ENCODE measurements at regions not wholly inside any gene's neighbourhood (a gene's known extent, or its start where the extent isn't known, plus 50 kb on each side); places are given as distances from the start of the nearest gene placed in this dataset.
"Not testable (repeated sequence)": the region's sequence is repeated elsewhere in the genome, so short reads cannot be mapped to it uniquely, and the experiment has no call there.

DNA sequence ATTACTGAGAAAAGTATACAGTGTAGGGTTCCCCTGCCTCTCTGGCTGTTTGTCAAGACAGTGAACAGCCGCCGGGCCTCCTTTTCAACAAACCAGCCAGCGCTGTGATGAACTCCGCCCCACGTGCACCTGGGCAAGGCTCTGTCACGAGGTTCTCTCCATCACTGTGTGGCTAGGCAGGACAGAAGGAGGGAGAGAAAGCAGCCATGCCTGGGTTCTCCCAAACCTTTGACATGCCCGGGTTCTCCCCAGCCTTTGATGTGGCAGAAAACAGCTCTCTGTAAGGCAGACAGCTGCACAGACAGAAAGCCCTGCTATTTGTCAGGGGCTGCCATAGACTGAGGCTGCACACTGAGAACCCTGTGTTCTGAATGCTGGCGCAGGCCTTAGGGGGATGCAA, 101.4 kb upstream of the TRPM1 start:
- no peak for DNase-seq (ENCODE audit: low read depth)
- TF ChIP-seq, protein P1, sequence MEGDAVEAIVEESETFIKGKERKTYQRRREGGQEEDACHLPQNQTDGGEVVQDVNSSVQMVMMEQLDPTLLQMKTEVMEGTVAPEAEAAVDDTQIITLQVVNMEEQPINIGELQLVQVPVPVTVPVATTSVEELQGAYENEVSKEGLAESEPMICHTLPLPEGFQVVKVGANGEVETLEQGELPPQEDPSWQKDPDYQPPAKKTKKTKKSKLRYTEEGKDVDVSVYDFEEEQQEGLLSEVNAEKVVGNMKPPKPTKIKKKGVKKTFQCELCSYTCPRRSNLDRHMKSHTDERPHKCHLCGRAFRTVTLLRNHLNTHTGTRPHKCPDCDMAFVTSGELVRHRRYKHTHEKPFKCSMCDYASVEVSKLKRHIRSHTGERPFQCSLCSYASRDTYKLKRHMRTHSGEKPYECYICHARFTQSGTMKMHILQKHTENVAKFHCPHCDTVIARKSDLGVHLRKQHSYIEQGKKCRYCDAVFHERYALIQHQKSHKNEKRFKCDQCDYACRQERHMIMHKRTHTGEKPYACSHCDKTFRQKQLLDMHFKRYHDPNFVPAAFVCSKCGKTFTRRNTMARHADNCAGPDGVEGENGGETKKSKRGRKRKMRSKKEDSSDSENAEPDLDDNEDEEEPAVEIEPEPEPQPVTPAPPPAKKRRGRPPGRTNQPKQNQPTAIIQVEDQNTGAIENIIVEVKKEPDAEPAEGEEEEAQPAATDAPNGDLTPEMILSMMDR (conservative IDR thresholded peaks at IDR 0.05; ENCODE audit: low read length) = no peak
- H3K4me3 ChIP-seq (ENCODE audit: low read length) = no peak overlapping the region

DNA sequence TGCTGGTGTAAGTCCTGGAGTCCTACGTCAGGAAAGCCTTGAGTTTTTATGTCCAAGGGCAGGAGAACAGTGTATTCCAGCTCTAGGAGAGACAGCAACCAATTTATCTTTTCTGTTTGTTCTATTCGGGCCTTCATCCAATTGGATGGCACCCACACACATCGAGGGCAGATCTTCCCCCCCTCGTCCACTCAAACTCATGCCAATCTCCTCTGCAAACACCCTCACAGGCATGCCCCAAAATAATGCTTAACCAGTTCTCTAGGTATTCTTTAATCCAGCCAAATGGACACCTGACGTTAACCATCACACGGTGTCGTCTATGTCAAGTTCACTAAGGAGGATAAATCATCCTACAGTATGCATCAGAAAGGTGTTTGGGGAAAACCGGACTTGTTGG, 102.5 kb upstream of the TRPM1 start:
- no peak for DNase-seq (ENCODE audit: low read depth)
- TF ChIP-seq, protein P1 (conservative IDR thresholded peaks at IDR 0.05; ENCODE audit: low read length) = no peak

DNA sequence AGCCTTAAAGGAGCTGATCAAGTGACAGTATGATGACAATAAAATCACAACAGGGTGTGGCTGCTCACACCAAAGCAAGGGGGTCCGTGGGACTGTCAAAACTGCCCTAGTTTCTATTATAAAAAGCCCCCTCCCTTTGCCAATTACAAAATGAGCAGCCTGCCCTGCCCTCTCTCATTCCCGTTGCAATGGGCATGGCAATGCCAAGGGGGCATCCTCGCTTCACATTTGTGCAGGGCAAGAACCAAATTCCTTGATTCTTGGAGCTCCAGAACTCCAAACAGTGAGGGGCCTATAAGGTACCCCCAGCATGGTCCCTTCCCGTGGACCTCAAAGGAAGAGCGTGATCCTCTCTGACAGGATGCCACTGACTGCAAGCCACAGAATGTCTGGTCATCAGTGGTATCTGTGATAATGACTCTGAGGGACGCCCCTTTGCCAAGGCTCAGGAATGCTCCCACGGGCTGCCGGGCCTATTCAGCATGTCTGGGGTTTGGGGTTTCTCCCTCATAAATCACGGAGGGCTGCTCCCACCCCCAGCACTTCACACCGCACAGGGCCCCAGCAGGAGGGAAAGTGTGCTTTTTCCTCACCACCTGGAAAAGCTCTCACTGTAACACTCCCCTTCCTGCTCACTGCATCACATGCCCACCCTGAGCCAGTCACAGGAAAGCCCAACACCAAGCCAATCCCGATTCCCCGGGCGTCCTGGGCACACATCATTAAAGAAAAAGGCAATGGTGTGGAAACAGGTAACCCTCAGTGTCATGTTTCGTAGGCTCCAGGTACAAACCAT, 105.1 kb upstream of the TRPM1 start:
- DNase-seq (ENCODE audit: low read depth) = no peak
- TF ChIP-seq, protein P1 (conservative IDR thresholded peaks at IDR 0.05; ENCODE audit: low read length) = no peak
- H3K4me3 ChIP-seq (ENCODE audit: low read length) = no peak overlapping the region

More for the DNA sequence above, 102.5 kb upstream of the TRPM1 start:
- H3K4me3 ChIP-seq (ENCODE audit: low read length) = no peak overlapping the region

DNA sequence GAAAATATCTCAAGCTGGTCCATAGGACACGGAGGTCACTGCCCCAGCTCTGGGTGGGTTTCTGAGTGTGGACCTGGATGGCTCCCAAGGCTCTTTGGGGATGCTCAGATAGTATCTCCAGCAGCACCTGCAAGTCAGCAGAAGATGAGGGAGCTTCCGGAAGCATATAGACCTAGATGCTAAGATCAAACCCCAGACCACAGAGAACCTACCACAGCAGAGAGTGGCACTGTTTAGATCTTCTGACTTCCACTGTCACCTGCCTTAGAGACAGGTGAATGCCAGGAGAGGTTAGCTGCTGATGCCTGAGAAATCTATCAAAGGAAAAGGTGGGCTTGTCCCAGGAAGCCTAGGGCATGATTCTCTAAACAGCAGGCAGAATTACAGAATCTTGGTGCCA, 105.7 kb upstream of the TRPM1 start:
- TF ChIP-seq, protein P1 (conservative IDR thresholded peaks at IDR 0.05; ENCODE audit: low read length) = no peak
- no peak for DNase-seq (ENCODE audit: low read depth)
- no peak overlapping the region for H3K4me3 ChIP-seq (ENCODE audit: low read length)

DNA sequence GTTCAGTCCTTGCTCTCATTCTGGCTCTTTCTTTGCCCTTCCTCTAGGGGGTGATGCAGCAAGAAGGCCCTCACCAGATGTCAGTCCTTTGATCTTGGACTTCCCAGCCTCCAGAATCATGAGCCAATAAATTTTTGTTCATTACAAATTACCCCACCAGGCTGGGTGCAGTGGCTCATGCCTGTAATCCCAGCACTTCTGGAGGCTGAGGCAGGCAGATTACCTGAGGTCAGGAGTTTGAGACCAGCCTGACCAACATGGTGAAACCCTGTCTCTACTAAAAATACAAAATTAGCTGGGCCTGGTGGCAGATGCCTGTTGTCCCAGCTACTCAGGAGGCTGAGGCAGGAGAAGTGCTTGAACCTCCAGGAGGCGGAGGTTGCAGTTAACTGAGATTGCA, 106.3 kb upstream of the TRPM1 start:
- not testable (repeated sequence) for DNase-seq (ENCODE audit: low read depth); H3K4me3 ChIP-seq (ENCODE audit: low read length)

DNA sequence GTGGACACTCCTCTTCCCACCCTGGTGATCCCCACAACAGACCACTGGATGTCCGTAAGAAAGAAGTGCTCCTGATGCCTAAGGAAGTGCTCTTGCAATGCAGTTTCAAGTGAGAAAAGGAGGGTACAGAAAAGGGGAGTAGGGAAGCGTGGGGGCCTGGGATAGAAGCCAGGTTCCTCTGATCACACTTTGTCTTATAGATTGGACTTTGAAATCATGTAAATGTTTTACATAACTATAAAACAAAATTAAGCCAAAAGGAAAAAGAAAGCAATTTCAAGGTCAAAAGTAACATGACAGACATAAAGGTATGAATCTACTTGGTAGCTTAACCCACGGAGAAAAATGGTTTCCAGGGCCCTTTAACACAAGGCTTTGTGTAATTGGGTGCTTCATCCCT, 107.3 kb upstream of the TRPM1 start:
- no peak for DNase-seq (ENCODE audit: low read depth)
- TF ChIP-seq, protein P1 (conservative IDR thresholded peaks at IDR 0.05; ENCODE audit: low read length) = no peak
- H3K4me3 ChIP-seq (ENCODE audit: low read length) = no peak overlapping the region

DNA sequence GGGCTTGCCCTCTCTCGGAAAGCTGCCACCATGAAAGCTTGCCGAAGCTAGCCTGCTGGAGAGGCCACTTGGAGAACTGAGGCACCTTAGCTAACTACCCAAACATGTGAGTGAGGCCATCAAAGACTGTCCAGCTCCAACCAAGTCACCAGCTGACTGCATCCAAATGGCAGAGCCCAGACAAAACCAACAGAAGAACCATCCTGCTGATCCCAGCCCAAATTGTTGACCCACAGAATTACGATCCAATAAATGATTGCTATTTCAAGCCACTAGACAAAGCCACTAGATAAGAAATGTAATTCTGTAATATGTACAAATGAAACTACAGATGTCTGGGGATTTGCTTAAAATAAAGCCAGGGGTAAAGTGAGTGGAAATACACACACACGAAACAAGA, 109.8 kb upstream of the TRPM1 start:
- DNase-seq (ENCODE audit: low read depth) = no peak
- TF ChIP-seq, protein P1 (conservative IDR thresholded peaks at IDR 0.05; ENCODE audit: low read length) = no peak
- H3K4me3 ChIP-seq (ENCODE audit: low read length) = no peak overlapping the region

All from AG10803 (cell line).